Stimulated activated naive B cell treated with anti-CD40 and anti-IgM and Interleukin-4, amounts not matched to agents 10 μg/mL and 1 μg/mL and 100 μg/mL, for 72 hours (primary cell): ENCODE measurements at regions not wholly inside any gene's neighbourhood (a gene's known extent, or its start where the extent isn't known, plus 50 kb on each side); places are given as distances from the start of the nearest gene placed in this dataset.

Experiments
- ATAC-seq, 2 donors: fragments of 150-1000 bp; cut with Tn5 transposase; replicated peaks; 2 replicates each; pipeline ENCODE4 v1.10.0; 2021; ENCODE audit warnings: moderate library complexity in 1 of 2
- DNase-seq: peaks from one replicate; pipeline ENCODE4 v3.0.0; 2021
- H3K27ac Mint-ChIP-seq: one replicate; pipeline ENCODE4 v1.8.0; 2022; ENCODE audit warnings: mild to moderate bottlenecking, mixed read lengths
- H3K27me3 Mint-ChIP-seq, 2 donors: one replicate each; pipeline ENCODE4 v1.8.0; 2022; ENCODE audit warnings: mixed read lengths in 2 of 2
- H3K36me3 Mint-ChIP-seq, 2 donors: one replicate each; pipeline ENCODE4 v1.8.0; 2022; ENCODE audit warnings: mixed read lengths in 2 of 2, mild to moderate bottlenecking in 1 of 2
- H3K4me1 Mint-ChIP-seq, 2 donors: one replicate each; pipeline ENCODE4 v1.8.0; 2022; ENCODE audit warnings: mixed read lengths in 2 of 2, mild to moderate bottlenecking in 1 of 2
- H3K4me3 Mint-ChIP-seq, 2 donors: one replicate each; pipeline ENCODE4 v1.8.0; 2022; ENCODE audit warnings: mild to moderate bottlenecking in 2 of 2, mixed read lengths in 2 of 2, moderate library complexity in 1 of 2
- H3K9me3 Mint-ChIP-seq, 2 donors: one replicate each; pipeline ENCODE4 v1.8.0; 2022; ENCODE audit warnings: mixed read lengths in 2 of 2, mild to moderate bottlenecking in 1 of 2

DNA sequence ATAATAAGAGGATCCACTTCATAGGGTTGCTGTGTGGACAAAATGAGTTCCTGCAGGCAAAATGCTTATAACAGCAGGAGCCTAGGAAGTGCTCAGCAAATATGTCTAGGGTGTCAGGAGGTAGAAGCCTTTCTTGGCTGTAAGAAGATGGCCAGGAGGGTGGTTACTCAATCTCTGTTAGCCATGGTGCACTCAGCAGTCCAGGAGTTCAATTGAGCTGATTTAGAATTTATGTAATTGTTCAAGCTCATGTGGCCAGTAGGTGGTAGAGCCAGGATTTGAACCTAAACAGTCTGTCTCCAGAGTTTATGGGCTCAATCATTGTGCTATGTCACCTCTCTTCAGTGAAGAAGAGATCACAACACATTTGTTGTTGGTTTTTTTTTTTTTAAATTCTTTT is 381.2 kb downstream of the KIF4B start:
- no peak overlapping the region for H3K27ac Mint-ChIP-seq
- H3K4me1 Mint-ChIP-seq, result no peaks in the 10 kb centered on the region
- H3K27me3 Mint-ChIP-seq, result no peaks in the 10 kb centered on the region
- H3K36me3 Mint-ChIP-seq, result no peaks in the 10 kb centered on the region
- no peaks in the 10 kb centered on the region for H3K9me3 Mint-ChIP-seq
- DNase-seq (no peak), ATAC-seq (no peak)
- no peak overlapping the region for H3K4me3 Mint-ChIP-seq

DNA sequence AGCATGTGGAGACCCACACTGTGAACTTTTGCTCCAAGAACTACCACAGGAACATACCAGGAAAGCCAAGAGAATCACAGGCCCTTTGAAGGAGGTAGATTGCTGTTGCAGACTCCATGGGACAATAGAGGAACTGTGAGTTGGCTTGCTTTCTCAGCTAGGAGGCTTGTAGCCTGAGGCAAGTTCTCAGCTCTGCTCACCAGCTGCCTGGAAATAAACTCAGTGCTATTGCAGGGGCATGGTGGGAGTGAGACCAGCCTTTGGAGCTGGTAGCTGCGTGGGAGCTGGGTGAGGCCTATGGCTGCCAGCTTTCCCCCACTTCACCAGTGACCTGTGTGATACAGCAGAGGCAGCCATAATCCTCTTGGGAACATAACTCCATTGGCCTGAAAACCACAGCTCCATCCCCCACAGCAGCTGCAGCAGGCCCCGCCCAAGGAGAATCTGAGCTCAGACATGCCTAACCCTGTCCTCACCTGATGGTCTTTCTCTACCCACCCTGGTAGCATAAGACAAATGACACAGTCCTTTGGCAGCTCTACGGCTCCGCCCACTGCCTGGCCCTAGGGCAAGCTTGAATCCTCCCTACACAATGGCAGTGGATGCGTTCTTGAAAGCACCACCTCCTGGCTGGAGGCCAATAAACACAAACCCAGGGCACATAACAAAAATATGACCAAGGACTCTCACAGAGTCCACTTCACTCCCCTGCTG is 389.5 kb downstream of the KIF4B start:
- Mint-ChIP-seq H3K9me3 (peaks cover 12 to 13% of the 10 kb centered on the region in 2 donors), H3K27me3 (no peaks in the 10 kb centered on the region), H3K36me3 (no peaks in the 10 kb centered on the region), H3K4me3 (no peak overlapping the region), H3K4me1 (no peaks in the 10 kb centered on the region), H3K27ac (no peak overlapping the region)
- no peak for DNase-seq
- no peak for ATAC-seq

DNA sequence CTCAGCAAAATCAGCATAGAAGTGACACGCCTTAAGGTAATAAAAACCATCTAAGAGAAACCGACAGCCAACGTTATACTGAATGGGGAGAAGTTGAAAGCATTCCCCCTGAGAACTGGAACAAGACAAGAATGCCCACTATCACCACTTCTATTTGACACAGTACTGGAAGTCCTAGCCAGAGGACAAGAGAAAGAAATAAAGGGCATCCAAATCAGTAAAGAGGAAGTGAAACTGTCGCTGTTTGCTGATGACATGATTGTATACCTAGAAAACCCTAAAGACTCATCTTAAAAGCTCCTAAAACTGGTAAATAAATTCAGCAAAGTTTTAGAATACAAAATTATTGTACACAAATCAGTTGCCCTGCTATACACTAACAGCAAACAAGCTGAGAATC is 393.3 kb downstream of the KIF4B start:
- Mint-ChIP-seq H3K9me3 (peaks cover 13 to 14% of the 10 kb centered on the region in 2 donors), H3K4me3 (no peak overlapping the region), H3K27me3 (no peaks in the 10 kb centered on the region), H3K36me3 (no peaks in the 10 kb centered on the region), H3K4me1 (no peaks in the 10 kb centered on the region), H3K27ac (no peak overlapping the region)
- DNase-seq (no peak), ATAC-seq (no peak)

DNA sequence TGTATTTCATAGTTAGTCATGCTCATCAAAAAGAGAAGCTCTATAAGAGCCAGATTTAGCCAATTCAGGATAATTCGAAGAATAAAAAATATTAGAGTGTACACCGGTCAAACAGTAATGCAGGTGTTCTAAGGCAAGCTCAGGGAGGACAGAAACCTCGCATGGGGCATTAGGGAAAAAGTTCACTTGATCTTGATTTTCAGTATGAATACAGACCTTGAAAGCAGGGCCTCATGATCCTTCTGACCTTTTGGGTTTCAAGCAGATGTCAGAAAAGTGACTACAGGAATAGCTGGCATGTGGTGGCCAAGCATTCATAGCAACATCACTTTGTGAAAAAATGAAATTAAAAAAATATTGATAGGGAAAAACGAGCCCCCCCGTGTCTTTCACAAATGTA is 394.9 kb downstream of the KIF4B start:
- DNase-seq, result no peak
- no peaks in the 10 kb centered on the region for H3K4me1 Mint-ChIP-seq
- H3K27ac Mint-ChIP-seq, result no peak overlapping the region
- no peaks in the 10 kb centered on the region for H3K36me3 Mint-ChIP-seq
- ATAC-seq, result no peak
- peaks cover 11 to 15% of the 10 kb centered on the region in 2 donors for H3K9me3 Mint-ChIP-seq
- no peak overlapping the region for H3K4me3 Mint-ChIP-seq
- no peaks in the 10 kb centered on the region for H3K27me3 Mint-ChIP-seq

DNA sequence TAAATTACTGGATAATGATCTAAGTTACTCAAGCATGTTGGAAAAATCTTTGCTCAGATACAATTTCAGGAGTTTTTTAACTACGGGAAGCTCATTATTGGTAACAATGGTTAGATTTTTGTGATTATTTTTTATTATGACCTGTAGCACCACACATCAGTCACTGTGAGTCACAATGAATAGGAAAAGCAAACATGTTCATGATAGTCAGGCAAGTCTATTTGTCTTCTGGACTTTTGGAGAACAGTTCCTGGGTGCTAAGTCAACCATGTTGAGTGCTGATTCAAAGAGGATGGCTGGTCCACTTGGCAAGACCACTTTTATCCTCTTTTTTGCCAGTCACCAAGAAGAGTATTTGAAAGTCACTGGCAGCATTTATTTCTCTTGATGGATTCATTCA is 403.2 kb downstream of the KIF4B start:
- Mint-ChIP-seq H3K27ac (no peak overlapping the region), H3K27me3 (peaks cover 0 to 5% of the 10 kb centered on the region in 2 donors), H3K36me3 (no peaks in the 10 kb centered on the region), H3K9me3 (peaks cover 0 to 2% of the 10 kb centered on the region in 2 donors), H3K4me1 (no peaks in the 10 kb centered on the region), H3K4me3 (no peak overlapping the region)
- ATAC-seq (no peak), DNase-seq (no peak)

DNA sequence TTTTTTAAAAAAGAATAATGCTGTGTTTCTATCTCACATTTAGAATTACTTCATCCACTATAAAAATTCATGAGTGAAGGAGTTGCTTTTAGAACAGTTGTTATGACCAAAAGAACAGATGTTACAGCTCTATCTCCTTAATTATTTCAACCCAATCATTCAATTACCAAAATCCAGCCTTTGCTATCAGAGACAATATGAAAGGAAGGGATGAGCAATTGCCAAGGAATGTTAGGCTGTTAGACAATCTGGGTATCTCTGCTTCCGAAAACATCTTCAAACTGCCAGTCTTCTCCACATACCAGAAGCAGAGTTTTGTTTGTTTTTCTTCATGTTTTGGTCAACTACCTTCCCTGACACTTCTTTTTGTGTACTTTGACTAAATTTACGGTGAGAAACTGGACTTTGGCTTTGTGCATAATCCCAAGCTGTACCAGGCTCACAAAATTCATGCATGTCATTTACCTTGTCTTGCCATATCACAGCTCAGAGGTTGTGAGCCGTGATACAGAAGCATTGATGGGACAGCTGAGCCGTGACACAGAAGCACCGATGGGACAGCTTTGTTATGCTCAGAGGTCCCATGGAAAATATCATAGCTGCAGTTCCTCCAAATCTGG is 405.5 kb downstream of the KIF4B start:
- Mint-ChIP-seq H3K4me3 (no peak overlapping the region), H3K27ac (no peak overlapping the region), H3K36me3 (no peaks in the 10 kb centered on the region), H3K27me3 (peaks cover 0 to 5% of the 10 kb centered on the region in 2 donors), H3K9me3 (no peaks in the 10 kb centered on the region), H3K4me1 (no peaks in the 10 kb centered on the region)
- ATAC-seq, result no peak
- no peak for DNase-seq

DNA sequence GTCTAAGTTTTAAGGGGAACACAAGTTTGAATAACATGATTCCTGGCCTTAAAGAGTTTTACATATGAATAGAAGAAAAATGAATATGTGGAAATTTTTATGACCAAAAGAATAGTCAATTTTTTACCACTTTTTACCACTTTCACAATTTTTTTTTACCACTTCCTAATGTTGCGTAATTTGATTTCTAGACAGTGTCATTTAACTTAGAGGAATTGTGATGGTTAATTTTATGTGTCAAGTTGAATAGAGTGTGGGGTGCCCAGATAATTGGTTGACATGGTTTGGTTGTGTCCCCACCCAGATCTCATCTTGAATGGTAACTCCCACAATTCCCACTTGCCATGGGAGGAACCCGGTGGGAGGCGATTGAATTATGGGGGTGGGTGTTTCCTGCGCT is 416.6 kb downstream of the KIF4B start:
- Mint-ChIP-seq H3K27me3 (no peaks in the 10 kb centered on the region), H3K4me3 (no peak overlapping the region), H3K36me3 (no peaks in the 10 kb centered on the region), H3K9me3 (peaks cover 8 to 9% of the 10 kb centered on the region in 2 donors), H3K4me1 (peaks cover 5% of the 10 kb centered on the region in 2 donors), H3K27ac (no peak overlapping the region)
- ATAC-seq (no peak), DNase-seq (no peak)

DNA sequence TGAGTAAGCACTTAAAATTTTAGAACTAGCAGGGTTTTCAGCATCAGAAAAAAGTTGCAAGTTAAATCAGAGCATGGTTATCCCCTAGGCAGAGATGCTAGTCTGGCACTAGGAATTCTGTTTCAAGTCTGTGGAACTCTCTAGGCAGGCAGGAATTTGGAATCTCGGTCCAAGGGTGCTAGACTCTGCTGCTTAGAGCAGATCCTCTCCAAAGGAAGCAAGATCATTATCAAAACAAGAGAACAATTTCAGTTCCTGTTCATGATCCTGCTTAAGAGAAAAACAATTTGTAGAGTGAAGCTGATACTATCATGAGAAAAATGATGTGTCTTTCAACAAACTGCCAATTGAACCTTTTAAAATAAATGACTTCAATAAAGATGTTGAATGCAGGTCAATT is 420.7 kb downstream of the KIF4B start:
- no peak overlapping the region for H3K4me3 Mint-ChIP-seq
- peaks cover 7 to 9% of the 10 kb centered on the region in 2 donors for H3K9me3 Mint-ChIP-seq
- H3K4me1 Mint-ChIP-seq, result peaks cover 5% of the 10 kb centered on the region in 2 donors
- no peaks in the 10 kb centered on the region for H3K36me3 Mint-ChIP-seq
- peak overlapping the region; percentile 73 for H3K27ac Mint-ChIP-seq
- DNase-seq (no peak), ATAC-seq (peak; percentile 23 to 27)
- H3K27me3 Mint-ChIP-seq, result no peaks in the 10 kb centered on the region

DNA sequence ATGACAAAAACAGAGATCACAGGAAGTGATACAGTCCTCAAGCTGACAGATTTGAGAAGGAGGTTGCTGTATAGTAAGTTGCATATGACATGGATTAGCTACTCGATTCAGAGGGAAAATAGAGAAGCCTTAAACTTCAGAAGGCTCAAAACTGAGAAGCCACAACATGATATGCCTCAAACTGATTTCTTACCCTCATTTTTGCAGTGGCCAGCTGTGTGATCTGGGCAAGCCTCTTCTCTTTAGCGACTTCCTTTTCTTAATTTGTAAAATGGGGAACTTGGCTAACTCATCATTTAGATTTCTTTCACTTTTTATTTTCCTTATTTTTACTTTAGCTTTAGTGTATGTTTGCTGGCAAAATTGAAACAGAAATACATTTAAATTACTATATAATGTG is 421.1 kb downstream of the KIF4B start:
- H3K9me3 Mint-ChIP-seq, result peaks cover 7 to 9% of the 10 kb centered on the region in 2 donors
- H3K27me3 Mint-ChIP-seq, result no peaks in the 10 kb centered on the region
- H3K36me3 Mint-ChIP-seq, result no peaks in the 10 kb centered on the region
- ATAC-seq (peak; percentile 29 to 36), DNase-seq (no peak)
- peak overlapping the region; percentile 73 for H3K27ac Mint-ChIP-seq
- H3K4me3 Mint-ChIP-seq, result no peak overlapping the region
- peaks cover 5% of the 10 kb centered on the region in 2 donors for H3K4me1 Mint-ChIP-seq

DNA sequence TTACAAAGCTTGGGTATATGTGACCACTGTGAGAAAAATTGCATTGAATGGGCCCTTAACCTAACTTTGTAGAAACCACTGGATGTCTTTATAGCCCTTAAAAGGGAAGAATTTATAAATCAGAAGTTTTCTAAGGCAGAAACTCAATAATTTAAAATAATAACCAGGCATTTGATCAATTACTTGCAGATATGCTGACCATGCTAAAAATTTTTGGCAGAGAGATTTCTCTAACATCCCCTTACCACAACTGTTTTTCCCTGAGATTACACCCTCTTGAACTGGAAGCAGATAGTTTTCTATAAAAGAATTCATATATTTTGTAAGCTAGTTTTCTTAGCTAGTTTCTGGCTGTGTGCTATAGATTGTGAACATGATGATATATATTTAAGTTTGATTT is 428.3 kb downstream of the KIF4B start:
- no peak overlapping the region for H3K4me3 Mint-ChIP-seq
- H3K27ac Mint-ChIP-seq, result no peak overlapping the region
- H3K9me3 Mint-ChIP-seq, result peaks cover 5 to 8% of the 10 kb centered on the region in 2 donors
- ATAC-seq, result no peak
- DNase-seq, result no peak
- no peaks in the 10 kb centered on the region for H3K27me3 Mint-ChIP-seq
- no peaks in the 10 kb centered on the region for H3K36me3 Mint-ChIP-seq
- no peaks in the 10 kb centered on the region for H3K4me1 Mint-ChIP-seq

DNA sequence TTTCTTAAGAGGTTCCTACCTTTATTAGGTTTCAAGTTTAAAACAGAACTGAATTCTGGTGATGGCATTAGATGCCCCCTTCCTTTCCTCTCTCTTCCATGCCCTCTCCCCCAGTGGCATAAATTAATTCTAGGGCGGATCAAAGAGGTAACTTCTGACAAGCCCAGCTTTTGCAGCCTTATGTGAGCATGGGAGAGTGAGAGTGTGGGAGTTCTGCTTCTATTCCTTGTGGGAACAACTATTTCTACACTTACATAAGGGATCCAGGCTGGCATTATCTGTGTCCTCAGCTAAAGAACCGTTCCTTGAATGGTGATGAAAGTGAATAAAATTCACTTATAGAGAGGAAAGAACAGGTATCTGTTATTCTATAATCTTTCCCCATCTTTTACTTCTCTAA is 437.6 kb downstream of the KIF4B start:
- H3K9me3 Mint-ChIP-seq, result peaks cover 3 to 8% of the 10 kb centered on the region in 2 donors
- DNase-seq (no peak), ATAC-seq (no peak)
- H3K36me3 Mint-ChIP-seq, result no peaks in the 10 kb centered on the region
- no peaks in the 10 kb centered on the region for H3K27me3 Mint-ChIP-seq
- H3K4me1 Mint-ChIP-seq, result no peaks in the 10 kb centered on the region
- H3K27ac Mint-ChIP-seq, result no peak overlapping the region
- no peak overlapping the region for H3K4me3 Mint-ChIP-seq

DNA sequence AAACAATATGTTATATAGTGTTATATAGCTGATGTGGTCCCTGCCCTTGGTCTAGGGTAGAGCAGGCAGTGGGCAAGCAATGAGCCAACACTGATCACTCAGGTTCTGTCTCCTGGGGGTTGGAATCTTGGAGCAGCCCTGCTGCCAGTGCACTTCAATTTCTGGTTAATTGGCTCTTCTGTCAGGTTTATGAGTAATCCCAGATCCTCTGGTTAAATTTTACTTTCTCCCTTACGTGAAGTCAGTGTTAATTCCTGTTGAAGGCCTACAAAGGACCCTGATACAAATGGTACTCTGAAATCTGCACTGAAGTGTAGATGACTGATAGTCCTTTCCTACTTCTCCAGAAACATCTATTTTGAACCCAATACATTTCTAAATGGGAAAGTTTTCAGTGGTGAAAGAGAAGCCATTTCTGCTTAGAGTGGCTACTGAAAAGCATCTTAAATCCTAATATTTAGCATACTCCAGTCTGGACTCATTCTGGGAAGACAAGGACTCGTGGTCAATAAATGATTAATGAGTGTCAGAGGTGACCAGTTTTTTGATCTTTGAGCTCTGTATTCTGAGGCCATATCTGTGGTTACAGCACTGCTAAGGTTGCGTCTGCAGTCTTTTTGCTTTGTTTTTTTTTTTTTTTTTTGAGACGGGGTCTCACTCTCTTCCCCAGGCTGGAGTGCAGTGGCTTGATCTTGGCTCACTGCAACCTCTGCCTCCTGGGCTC is 442.4 kb downstream of the KIF4B start:
- ATAC-seq (no peak), DNase-seq (no peak)
- no peaks in the 10 kb centered on the region for H3K36me3 Mint-ChIP-seq
- no peak overlapping the region for H3K4me3 Mint-ChIP-seq
- peaks cover 3% of the 10 kb centered on the region in 2 donors for H3K9me3 Mint-ChIP-seq
- H3K27ac Mint-ChIP-seq, result no peak overlapping the region
- no peaks in the 10 kb centered on the region for H3K27me3 Mint-ChIP-seq
- H3K4me1 Mint-ChIP-seq, result no peaks in the 10 kb centered on the region

DNA sequence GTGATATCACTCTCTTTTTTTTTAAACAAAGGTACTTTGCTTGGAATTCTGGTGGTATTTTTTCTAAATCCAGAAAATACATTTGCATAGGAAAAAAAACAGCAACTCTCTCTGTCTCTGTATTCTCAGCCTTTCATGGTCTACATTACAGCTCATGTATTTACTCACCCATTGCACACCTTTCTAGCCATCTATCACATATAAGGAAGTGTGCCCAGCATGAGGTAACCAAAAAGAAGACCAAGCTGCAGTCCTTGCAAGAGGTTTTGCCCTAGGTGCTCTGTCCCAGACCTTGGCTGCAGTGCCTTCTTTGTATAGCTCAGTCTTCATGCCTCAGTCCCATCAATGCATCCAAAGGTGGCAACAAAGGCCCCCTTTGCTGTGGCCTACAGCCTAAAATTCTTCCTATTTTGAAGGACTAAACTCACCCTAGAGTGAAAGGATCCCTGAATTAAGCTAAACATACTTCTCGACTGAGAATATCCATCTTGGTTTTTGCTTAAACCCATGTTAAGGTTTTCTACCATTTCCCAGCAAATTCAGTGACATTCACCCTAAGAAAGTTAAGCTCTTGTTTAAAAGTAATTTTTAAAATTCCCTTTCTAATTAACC is 446.4 kb downstream of the KIF4B start:
- ATAC-seq (no peak), DNase-seq (no peak)
- H3K4me3 Mint-ChIP-seq, result no peak overlapping the region
- no peaks in the 10 kb centered on the region for H3K9me3 Mint-ChIP-seq
- H3K4me1 Mint-ChIP-seq, result no peaks in the 10 kb centered on the region
- no peak overlapping the region for H3K27ac Mint-ChIP-seq
- no peaks in the 10 kb centered on the region for H3K36me3 Mint-ChIP-seq
- H3K27me3 Mint-ChIP-seq, result no peaks in the 10 kb centered on the region

DNA sequence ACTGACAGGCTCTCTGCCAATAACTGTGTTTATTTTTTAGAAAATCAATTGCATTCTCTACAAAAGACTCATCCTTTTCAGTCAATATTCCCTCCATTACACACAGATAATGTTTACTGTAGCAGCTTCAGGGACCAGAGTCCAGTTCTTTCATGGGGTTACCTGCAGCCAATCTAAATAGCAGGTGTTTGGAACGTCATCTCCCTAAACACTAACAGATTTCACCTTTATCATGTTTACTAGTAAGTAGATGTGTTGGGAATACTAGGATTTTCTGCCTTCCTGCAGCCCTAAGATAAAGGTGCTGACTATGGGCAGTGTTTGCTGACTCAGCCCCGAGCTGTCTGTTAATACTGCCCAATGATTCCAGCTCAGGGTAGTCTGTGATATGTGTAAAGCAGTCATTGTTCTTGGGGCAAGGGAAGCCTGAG is 447.0 kb downstream of the KIF4B start:
- Mint-ChIP-seq H3K27ac (no peak overlapping the region), H3K4me1 (no peaks in the 10 kb centered on the region), H3K27me3 (no peaks in the 10 kb centered on the region), H3K9me3 (no peaks in the 10 kb centered on the region), H3K36me3 (no peaks in the 10 kb centered on the region), H3K4me3 (no peak overlapping the region)
- no peak for ATAC-seq
- DNase-seq, result no peak
